GM06990 (cell line): ENCODE measurements at regions not wholly inside any gene's neighbourhood (a gene's known extent, or its start where the extent isn't known, plus 50 kb on each side); places are given as distances from the start of the nearest gene placed in this dataset.

ENCODE experiments used
- DNase-seq: peaks from one replicate; pipeline ENCODE4 v3.0.0-alpha.2; 2011; ENCODE audit not compliant: insufficient read length; ENCODE audit errors: extremely low read depth
- H3K27me3 ChIP-seq: replicated peaks from 2 replicates; pipeline ENCODE4 v1.6.0; 2011; ENCODE audit warnings: low read length; ENCODE audit not compliant: control insufficient read depth, insufficient read depth
- H3K36me3 ChIP-seq: 2 replicates; pipeline ENCODE4 v1.5.1; 2011; ENCODE audit warnings: low read length; ENCODE audit not compliant: control insufficient read depth, insufficient read depth
- H3K4me3 ChIP-seq: replicated peaks from 2 replicates; pipeline ENCODE4 v1.5.1; 2011; ENCODE audit warnings: low read depth, mild to moderate bottlenecking, control low read depth, low read length
- CTCF ChIP-seq: IDR thresholded peaks from 2 replicates; pipeline ENCODE4 v1.5.1; 2011; ENCODE audit warnings: low read length, control low read depth, mild to moderate bottlenecking, inconsistent platforms; ENCODE audit not compliant: insufficient read depth, poor library complexity, severe bottlenecking

DNA sequence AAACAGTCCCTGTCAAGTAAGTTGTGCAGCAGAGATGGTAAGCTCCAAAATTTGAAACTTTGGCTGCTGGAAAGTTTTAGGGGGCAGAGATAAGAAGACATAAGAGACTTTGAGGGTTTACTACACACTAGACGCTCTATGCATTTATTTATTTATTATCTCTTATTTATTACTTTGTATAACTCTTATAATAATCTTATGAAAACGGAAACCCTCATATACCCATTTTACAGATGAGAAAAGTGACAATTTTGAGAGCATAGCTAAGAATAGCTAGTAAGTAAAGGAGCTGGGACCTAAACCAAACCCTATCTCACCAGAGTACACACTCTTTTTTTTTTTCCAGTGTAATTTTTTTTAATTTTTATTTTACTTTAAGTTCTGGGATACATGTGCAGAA is 112.8 kb upstream of the PKDCC start:
- Histone ChIP-seq H3K4me3 (no peak overlapping the region), H3K36me3 (no peaks in the 10 kb centered on the region), H3K27me3 (no peaks in the 10 kb centered on the region; the same call in none of the 2 replicates)
- TF ChIP-seq CTCF: no peak
- no peak for DNase-seq

- TF ChIP-seq CTCF: no peak
- no peak for DNase-seq
- Histone ChIP-seq H3K36me3 (no peaks in the 10 kb centered on the region), H3K27me3 (no peaks in the 10 kb centered on the region; the same call in none of the 2 replicates), H3K4me3 (no peak overlapping the region)
Observed at GRCh38 chr2:41935825-41936224, 112.0 kb upstream of the PKDCC start.

GRCh38 chr2:41936771-41937463 is 110.9 kb upstream of the PKDCC start:
- DNase-seq: no peak
- no peak for TF ChIP-seq CTCF
- no peak overlapping the region for H3K4me3 ChIP-seq
- H3K36me3 ChIP-seq: no peaks in the 10 kb centered on the region
- H3K27me3 ChIP-seq: no peaks in the 10 kb centered on the region; the same call in none of the 2 replicates

GRCh38 chr2:41937464-41937906 is 110.3 kb upstream of the PKDCC start:
- H3K36me3 ChIP-seq: no peaks in the 10 kb centered on the region
- no peak overlapping the region for H3K4me3 ChIP-seq
- H3K27me3 ChIP-seq: no peaks in the 10 kb centered on the region; the same call in none of the 2 replicates
- TF ChIP-seq CTCF: no peak
- no peak for DNase-seq

GRCh38 chr2:41937921-41938708 is 109.7 kb upstream of the PKDCC start:
- H3K4me3 ChIP-seq: no peak overlapping the region
- H3K27me3 ChIP-seq: no peaks in the 10 kb centered on the region; the same call in 1 of the 2 replicates
- DNase-seq: no peak
- no peak for TF ChIP-seq CTCF
- no peaks in the 10 kb centered on the region for H3K36me3 ChIP-seq
